Endothelial cell of umbilical vein (primary cell): ENCODE measurements at regions not wholly inside any gene's neighbourhood (a gene's known extent, or its start where the extent isn't known, plus 50 kb on each side); places are given as distances from the start of the nearest gene placed in this dataset.

ENCODE experiments used
- BruUV-seq: library from RNA; stranded (reverse); fragments of 400-500 nt; replicated peaks from 2 replicates; lab custom pipeline; 2021; lab: Mats Ljungman, UMichigan
- CTCF ChIA-PET: fragments of 300-600, 350-600 bp; sonication (Branson Sonifier 250); formaldehyde crosslinking; loops from one replicate; lab custom pipeline; 2021; ENCODE audit warnings: antibody characterized with exemption, inconsistent platforms; lab: Charles Lee
- POLR2A ChIA-PET: fragments of 300-600, 350-600 bp; sonication (Branson Sonifier 250); formaldehyde crosslinking; loops from one replicate; lab custom pipeline; 2021; ENCODE audit warnings: antibody characterized with exemption, inconsistent platforms; lab: Charles Lee
- DNase-seq: peaks from one replicate; pipeline ENCODE4 v3.0.0-alpha.2; 2011; ENCODE audit warnings: low read depth, low spot score
- FAIRE-seq: peaks from 2 replicates; lab custom pipeline; 2011; peaks lifted over from hg19 to GRCh38; lab: Jason Lieb, UNC
- H2AFZ ChIP-seq: 2 replicates; pipeline ENCODE4 v1.6.0; 2012; ENCODE audit warnings: low read depth, low read length, control low read depth, inconsistent platforms
- H3K27ac ChIP-seq: 2 replicates; pipeline ENCODE4 v1.5.1; 2011; ENCODE audit warnings: low read depth, mild to moderate bottlenecking, control low read depth, low read length, moderate library complexity; ENCODE audit not compliant: insufficient read depth
- H3K27me3 ChIP-seq, 2 experiments: 2 replicates each; pipeline versions ENCODE4 v1.6.0 to v1.6.1; 2011; ENCODE audit warnings: low read length in 2 of 2, mixed read lengths in 1 of 2; ENCODE audit not compliant: control insufficient read depth in 2 of 2, insufficient read depth in 2 of 2
- H3K36me3 ChIP-seq, 2 experiments: 2 replicates in 1 of 2; 3 replicates in 1 of 2; pipeline ENCODE4 v1.5.1; 2011; ENCODE audit warnings: low read length in 2 of 2, mild to moderate bottlenecking in 1 of 2, moderate library complexity in 1 of 2; ENCODE audit not compliant: control insufficient read depth in 2 of 2, insufficient read depth in 2 of 2; ENCODE audit errors: extremely low read depth in 1 of 2
- H3K4me1 ChIP-seq: 3 replicates; pipeline ENCODE4 v1.5.1; 2011; ENCODE audit warnings: mild to moderate bottlenecking, low read length; ENCODE audit not compliant: control insufficient read depth, insufficient read depth; ENCODE audit errors: extremely low read depth
- H3K4me2 ChIP-seq: 2 replicates; pipeline ENCODE4 v1.6.1; 2011; ENCODE audit warnings: low read length, control low read depth, mixed read lengths; ENCODE audit not compliant: insufficient read depth
- H3K4me3 ChIP-seq, 3 experiments: fragments of 200-600 bp in 1 of 3; sonication (generic), shearing (Covaris generic) in 1 of 3; replicated peaks in 1 of 3; 2 replicates each; pipeline ENCODE4 v1.5.1; 2011 to 2016; ENCODE audit warnings: control low read depth in 3 of 3, low read length in 3 of 3, mild to moderate bottlenecking in 2 of 3, inconsistent platforms in 1 of 3, low read depth in 1 of 3, moderate library complexity in 1 of 3; ENCODE audit not compliant: insufficient read depth in 1 of 3
- H3K79me2 ChIP-seq: 2 replicates; pipeline ENCODE4 v1.6.0; 2012; ENCODE audit warnings: low read length, inconsistent platforms; ENCODE audit not compliant: control insufficient read depth, insufficient read depth
- H3K9ac ChIP-seq: replicated peaks from 2 replicates; pipeline ENCODE3; 2011; ENCODE audit warnings: low read length, control low read depth; ENCODE audit not compliant: insufficient read depth; ENCODE audit errors: extremely low read depth
- H3K9me1 ChIP-seq: replicated peaks from 3 replicates; pipeline ENCODE4 v1.6.0; 2011; ENCODE audit warnings: mild to moderate bottlenecking, low read length; ENCODE audit not compliant: control insufficient read depth, insufficient read depth; ENCODE audit errors: extremely low read depth
- H3K9me3 ChIP-seq: replicated peaks from 2 replicates; pipeline ENCODE4 v1.5.1; 2012; ENCODE audit warnings: low read length, inconsistent platforms; ENCODE audit not compliant: control insufficient read depth, insufficient read depth
- H4K20me1 ChIP-seq: replicated peaks from 2 replicates; pipeline ENCODE3; 2011; ENCODE audit warnings: mild to moderate bottlenecking, low read length; ENCODE audit not compliant: control insufficient read depth, insufficient read depth; ENCODE audit errors: extremely low read depth
- EZH2 ChIP-seq: IDR thresholded peaks from 2 replicates; pipeline ENCODE4 v1.6.1; 2012; ENCODE audit warnings: borderline replicate concordance, low read depth, mild to moderate bottlenecking, moderate library complexity, low read length, inconsistent platforms; ENCODE audit not compliant: severe bottlenecking
- FOS ChIP-seq: IDR thresholded peaks from 2 replicates; pipeline ENCODE4 v1.6.1; 2011; ENCODE audit warnings: mild to moderate bottlenecking, low read length, moderate library complexity, borderline replicate concordance; ENCODE audit not compliant: insufficient read depth
- GATA2 ChIP-seq: IDR thresholded peaks from 2 replicates; pipeline ENCODE4 v1.7.0; 2011; ENCODE audit warnings: low read depth, mild to moderate bottlenecking, moderate library complexity, mixed read lengths, low read length; ENCODE audit not compliant: insufficient read length, insufficient read depth
- JUN ChIP-seq: IDR thresholded peaks from 2 replicates; pipeline ENCODE4 v1.6.1; 2011; ENCODE audit warnings: borderline replicate concordance, low read depth; ENCODE audit not compliant: insufficient read length, insufficient read depth
- MYC ChIP-seq: IDR thresholded peaks from one replicate; pipeline ENCODE4 v1.6.1; 2011; ENCODE audit warnings: mild to moderate bottlenecking, low read depth, low read length
- POLR2A ChIP-seq: IDR thresholded peaks from 2 replicates; pipeline ENCODE4 v1.6.1; 2012; ENCODE audit warnings: low read depth, mild to moderate bottlenecking, control low read depth, low read length
- POLR2AphosphoS5 ChIP-seq: IDR thresholded peaks from 2 replicates; pipeline ENCODE4 v1.6.1; 2012; ENCODE audit warnings: low read depth, mild to moderate bottlenecking, control low read depth, low read length, moderate library complexity; ENCODE audit not compliant: insufficient read depth
- dilution Hi-C: fragments of 300-500 bp; cut with MboI; formaldehyde crosslinking; loops from one replicate; pipeline ENCODE4 v1.15.0; 2019; ENCODE audit warnings: low sequenced_read_pairs; ENCODE audit not compliant: extremely low pct_ligation_motif_present
- intact Hi-C: fragments of 100-400 bp; cut with micrococcal nuclease; formaldehyde crosslinking; loops from one replicate; pipeline ENCODE4 v1.10.0; 2022
- TF ChIP-seq, protein P1 (sequence below): IDR thresholded peaks from 2 replicates; pipeline ENCODE4 v1.6.1; 2011; ENCODE audit not compliant: insufficient read depth, insufficient read length
- TF ChIP-seq, protein P2 (sequence below), 2 donors: IDR thresholded peaks; 1 replicate in 1 of 2; 2 replicates in 1 of 2; pipeline ENCODE4 v1.5.1; 2011; ENCODE audit warnings: low read length in 2 of 2, mild to moderate bottlenecking in 2 of 2, moderate library complexity in 2 of 2, control low read depth in 1 of 2, inconsistent platforms in 1 of 2, low read depth in 1 of 2; ENCODE audit not compliant: insufficient read depth in 1 of 2; ENCODE audit errors: extremely low read depth in 1 of 2

DNA sequence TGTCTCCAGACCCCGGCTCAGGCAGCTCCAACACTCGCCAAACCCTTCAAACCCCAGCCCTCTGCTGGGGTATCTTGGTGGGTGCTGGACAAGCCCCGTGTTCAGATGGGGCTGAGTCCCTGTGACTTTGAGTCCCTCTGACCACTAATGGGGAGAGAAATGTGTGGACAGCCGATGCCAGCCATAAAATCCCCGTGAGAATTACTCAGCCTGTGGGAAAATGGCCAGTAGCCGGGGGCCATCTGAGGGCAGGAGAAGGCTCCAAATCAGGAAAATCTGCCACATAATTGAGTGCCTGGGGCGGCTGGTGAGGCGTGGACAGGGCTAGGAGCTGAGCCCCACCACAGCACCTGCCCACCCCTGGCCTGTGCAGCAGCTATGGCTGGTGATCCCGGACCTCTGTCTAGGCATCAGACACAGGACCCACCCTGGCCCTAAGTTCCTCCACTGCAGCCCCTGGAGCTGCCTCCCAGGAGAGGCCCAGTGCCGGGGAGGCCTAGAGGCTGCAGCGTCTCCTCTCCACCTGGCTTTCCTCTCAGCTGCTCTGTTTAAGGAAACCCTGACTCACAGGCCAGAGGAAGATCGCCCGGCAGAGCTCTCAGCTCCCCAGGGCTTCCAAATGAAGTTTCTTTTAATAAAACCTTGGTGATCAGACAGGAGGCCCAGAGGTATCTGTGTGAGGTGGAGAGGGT lies 53.7 kb upstream of the SLCO4A1 start:
- Histone ChIP-seq H2AFZ (peak overlapping the region; percentile 21), H3K79me2 (no peaks in the 10 kb centered on the region), H3K27me3 (no peaks in the 10 kb centered on the region), H4K20me1 (no peaks in the 10 kb centered on the region), H3K4me3 (no peak overlapping the region), H3K4me2 (no peak overlapping the region), H3K9me1 (no peaks in the 10 kb centered on the region), H3K27ac (no peak overlapping the region), H3K9me3 (no peaks in the 10 kb centered on the region), H3K9ac (no peak overlapping the region), H3K4me1 (peaks cover 17% of the 10 kb centered on the region), H3K36me3 (no peaks in the 10 kb centered on the region)
- no peak for TF ChIP-seq POLR2AphosphoS5
- TF ChIP-seq POLR2A: no peak
- peak; percentile 36 for TF ChIP-seq FOS
- TF ChIP-seq EZH2: no peak
- ChIA-PET CTCF (interaction anchor here (0.7 to 3.4 kb wide), 9 partner anchors 9 to 89 kb away, joined by 3 to 19 read pairs (median 3); no protein-coding TSS in a partner anchor), POLR2A (no interaction called here)
- intact Hi-C loops (no loop called here), dilution Hi-C loops (no loop called here)
- no peak for FAIRE-seq
- DNase-seq: peak; percentile 25
- BruUV-seq: no TSS peak

DNA sequence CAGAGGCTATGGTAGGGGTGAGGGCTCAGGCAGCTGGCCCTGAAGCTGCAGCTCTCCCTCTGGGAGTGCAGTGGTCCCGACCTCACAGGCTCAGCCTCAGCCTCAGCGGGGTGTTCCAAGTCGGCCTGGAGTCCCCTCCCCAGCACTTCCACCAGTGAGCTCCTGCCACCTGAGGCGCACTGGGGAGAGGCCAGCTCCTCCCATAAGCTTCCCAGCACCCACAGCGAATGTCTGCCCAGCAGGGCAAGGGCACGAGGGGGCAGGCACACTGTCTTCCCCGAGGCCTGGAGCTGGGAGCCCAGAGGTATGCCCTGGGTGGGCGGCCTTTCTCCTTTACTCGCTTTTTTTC lies 53.2 kb upstream of the SLCO4A1 start:
- Histone ChIP-seq H2AFZ (peak overlapping the region; percentile 21), H3K9me3 (no peaks in the 10 kb centered on the region), H3K4me3 (no peak overlapping the region), H3K9ac (no peak overlapping the region), H4K20me1 (no peaks in the 10 kb centered on the region), H3K4me1 (peaks cover 17% of the 10 kb centered on the region), H3K27me3 (no peaks in the 10 kb centered on the region), H3K4me2 (no peak overlapping the region), H3K36me3 (no peaks in the 10 kb centered on the region), H3K9me1 (no peaks in the 10 kb centered on the region), H3K79me2 (no peaks in the 10 kb centered on the region), H3K27ac (no peak overlapping the region)
- CTCF ChIA-PET: interaction anchor here (0.7 to 3.4 kb wide), 6 partner anchors 8 to 90 kb away, joined by 3 to 19 read pairs (median 4); no protein-coding TSS in a partner anchor
- no TSS peak for BruUV-seq
- dilution Hi-C loops (no loop called here), intact Hi-C loops (no loop called here)
- no peak for FAIRE-seq
- POLR2A ChIA-PET: no interaction called here
- DNase-seq: no peak
- TF ChIP-seq, protein P1, sequence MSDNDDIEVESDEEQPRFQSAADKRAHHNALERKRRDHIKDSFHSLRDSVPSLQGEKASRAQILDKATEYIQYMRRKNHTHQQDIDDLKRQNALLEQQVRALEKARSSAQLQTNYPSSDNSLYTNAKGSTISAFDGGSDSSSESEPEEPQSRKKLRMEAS: no peak
- no peak for TF ChIP-seq MYC
- no peak for TF ChIP-seq EZH2
- no peak for TF ChIP-seq GATA2
- no peak for TF ChIP-seq POLR2AphosphoS5
- TF ChIP-seq POLR2A: no peak
- TF ChIP-seq, protein P2, sequence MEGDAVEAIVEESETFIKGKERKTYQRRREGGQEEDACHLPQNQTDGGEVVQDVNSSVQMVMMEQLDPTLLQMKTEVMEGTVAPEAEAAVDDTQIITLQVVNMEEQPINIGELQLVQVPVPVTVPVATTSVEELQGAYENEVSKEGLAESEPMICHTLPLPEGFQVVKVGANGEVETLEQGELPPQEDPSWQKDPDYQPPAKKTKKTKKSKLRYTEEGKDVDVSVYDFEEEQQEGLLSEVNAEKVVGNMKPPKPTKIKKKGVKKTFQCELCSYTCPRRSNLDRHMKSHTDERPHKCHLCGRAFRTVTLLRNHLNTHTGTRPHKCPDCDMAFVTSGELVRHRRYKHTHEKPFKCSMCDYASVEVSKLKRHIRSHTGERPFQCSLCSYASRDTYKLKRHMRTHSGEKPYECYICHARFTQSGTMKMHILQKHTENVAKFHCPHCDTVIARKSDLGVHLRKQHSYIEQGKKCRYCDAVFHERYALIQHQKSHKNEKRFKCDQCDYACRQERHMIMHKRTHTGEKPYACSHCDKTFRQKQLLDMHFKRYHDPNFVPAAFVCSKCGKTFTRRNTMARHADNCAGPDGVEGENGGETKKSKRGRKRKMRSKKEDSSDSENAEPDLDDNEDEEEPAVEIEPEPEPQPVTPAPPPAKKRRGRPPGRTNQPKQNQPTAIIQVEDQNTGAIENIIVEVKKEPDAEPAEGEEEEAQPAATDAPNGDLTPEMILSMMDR (IDR thresholded peaks at IDR 0.05; ENCODE audit: extremely low read depth in 1 of 2, insufficient read depth in 1 of 2, low read depth in 1 of 2, low read length in 2 of 2): no peak
- no peak for TF ChIP-seq JUN
